HG03457 (cell line): ENCODE measurements at regions not wholly inside any gene's neighbourhood (a gene's known extent, or its start where the extent isn't known, plus 50 kb on each side); places are given as distances from the start of the nearest gene placed in this dataset.

ENCODE experiments used
- ATAC-seq: cut with Tn5 transposase; IDR thresholded peaks from one replicate; pipeline ENCODE4 v1.9.1; 2021; ENCODE audit warnings: moderate number of reproducible peaks; ENCODE audit not compliant: unreplicated experiment

GRCh38 chr17:69761767-69762321 lies 313.2 kb upstream of the KCNJ16 start:
- no peak for ATAC-seq

GRCh38 chr17:69762359-69762758 lies 312.7 kb upstream of the KCNJ16 start:
- no peak for ATAC-seq

- no peak for ATAC-seq
Observed at GRCh38 chr17:69762766-69763165, 312.3 kb upstream of the KCNJ16 start.

GRCh38 chr17:69763503-69763902 lies 311.5 kb upstream of the KCNJ16 start:
- ATAC-seq, result no peak

- no peak for ATAC-seq
Observed at GRCh38 chr17:69764146-69764545, 310.9 kb upstream of the KCNJ16 start.

GRCh38 chr17:69769050-69769449 lies 306.0 kb upstream of the KCNJ16 start:
- ATAC-seq, result no peak

GRCh38 chr17:69773081-69773480 lies 301.9 kb upstream of the KCNJ16 start:
- ATAC-seq, result no peak

GRCh38 chr17:69779378-69780214 lies 295.4 kb upstream of the KCNJ16 start:
- ATAC-seq, result no peak

GRCh38 chr17:69783865-69784264 lies 291.2 kb upstream of the KCNJ16 start:
- ATAC-seq, result no peak

GRCh38 chr17:69788957-69789356 lies 286.1 kb upstream of the KCNJ16 start:
- no peak for ATAC-seq

- ATAC-seq, result no peak
Observed at GRCh38 chr17:69796078-69796477, 278.9 kb upstream of the KCNJ16 start.

- no peak for ATAC-seq
Observed at GRCh38 chr17:69800870-69801269, 274.2 kb upstream of the KCNJ16 start.

GRCh38 chr17:69801368-69801767 lies 273.7 kb upstream of the KCNJ16 start:
- ATAC-seq, result no peak

GRCh38 chr17:69802045-69802740 lies 272.8 kb upstream of the KCNJ16 start:
- no peak for ATAC-seq

- no peak for ATAC-seq
Observed at GRCh38 chr17:69809331-69809730, 265.7 kb upstream of the KCNJ16 start.

GRCh38 chr17:69810326-69810965 lies 264.6 kb upstream of the KCNJ16 start:
- ATAC-seq, result no peak

GRCh38 chr17:69812240-69812837 lies 262.7 kb upstream of the KCNJ16 start:
- no peak for ATAC-seq

GRCh38 chr17:69814031-69814430 lies 261.0 kb upstream of the KCNJ16 start:
- no peak for ATAC-seq

GRCh38 chr17:69815406-69815805 lies 259.6 kb upstream of the KCNJ16 start:
- ATAC-seq, result no peak

GRCh38 chr17:69818467-69818866 lies 256.6 kb upstream of the KCNJ16 start:
- no peak for ATAC-seq
